Daoy (cell line): ENCODE measurements at regions not wholly inside any gene's neighbourhood (a gene's known extent, or its start where the extent isn't known, plus 50 kb on each side); places are given as distances from the start of the nearest gene placed in this dataset.
"Not testable (repeated sequence)": the region's sequence is repeated elsewhere in the genome, so short reads cannot be mapped to it uniquely, and the experiment has no call there.

ENCODE experiments used
- DNase-seq: peaks from one replicate; pipeline ENCODE4 v3.0.0-alpha.2; 2015; ENCODE audit warnings: low read depth

- DNase-seq = no peak
Measured at GRCh38 chr18:39215920-39216319, 1650.3 kb upstream of the CELF4 start.

- DNase-seq = no peak
Measured at GRCh38 chr18:39211461-39211860, 1645.9 kb upstream of the CELF4 start.

GRCh38 chr18:39209173-39209572 is 1643.6 kb upstream of the CELF4 start:
- DNase-seq = no peak

GRCh38 chr18:39208729-39209128 is 1643.1 kb upstream of the CELF4 start:
- no peak for DNase-seq

GRCh38 chr18:39208190-39208589 is 1642.6 kb upstream of the CELF4 start:
- DNase-seq = no peak

GRCh38 chr18:39206398-39207103 is 1641.0 kb upstream of the CELF4 start:
- not testable (repeated sequence) for DNase-seq

GRCh38 chr18:39205565-39206195 is 1640.1 kb upstream of the CELF4 start:
- no peak for DNase-seq

GRCh38 chr18:39200153-39200552 is 1634.6 kb upstream of the CELF4 start:
- DNase-seq = no peak

GRCh38 chr18:39199231-39199855 is 1633.7 kb upstream of the CELF4 start:
- no peak for DNase-seq

GRCh38 chr18:39198376-39198775 is 1632.8 kb upstream of the CELF4 start:
- DNase-seq = no peak

- no peak for DNase-seq
Measured at GRCh38 chr18:39191931-39192330, 1626.3 kb upstream of the CELF4 start.

- no peak for DNase-seq
Measured at GRCh38 chr18:39191058-39191457, 1625.5 kb upstream of the CELF4 start.

GRCh38 chr18:39190508-39190907 is 1624.9 kb upstream of the CELF4 start:
- DNase-seq = no peak

- no peak for DNase-seq
Measured at GRCh38 chr18:39188278-39188677, 1622.7 kb upstream of the CELF4 start.

- DNase-seq = no peak
Measured at GRCh38 chr18:39186008-39186407, 1620.4 kb upstream of the CELF4 start.

GRCh38 chr18:39184176-39184575 is 1618.6 kb upstream of the CELF4 start:
- DNase-seq = no peak

GRCh38 chr18:39178166-39178565 is 1612.6 kb upstream of the CELF4 start:
- DNase-seq = no peak

- DNase-seq = no peak
Measured at GRCh38 chr18:39172695-39173421, 1607.3 kb upstream of the CELF4 start.

- no peak for DNase-seq
Measured at GRCh38 chr18:39168723-39169122, 1603.1 kb upstream of the CELF4 start.

GRCh38 chr18:39167990-39168389 is 1602.4 kb upstream of the CELF4 start:
- no peak for DNase-seq

- no peak for DNase-seq
Measured at GRCh38 chr18:39166776-39167175, 1601.2 kb upstream of the CELF4 start.

- no peak for DNase-seq
Measured at GRCh38 chr18:39162013-39162827, 1596.6 kb upstream of the CELF4 start.
